PC-3 (cell line): ENCODE measurements at regions not wholly inside any gene's neighbourhood (a gene's known extent, or its start where the extent isn't known, plus 50 kb on each side); places are given as distances from the start of the nearest gene placed in this dataset.

Source experiments
- CTCF ChIP-seq: fragments of 300-600 bp; sonication (generic); conservative IDR thresholded peaks from 2 replicates; pipeline ENCODE4 v1.5.1; 2017; ENCODE audit warnings: antibody characterized with exemption, low read depth, mild to moderate bottlenecking, low read length
- EZH2 ChIP-seq: fragments of 300-600 bp; sonication (generic); IDR thresholded peaks from one replicate; pipeline ENCODE4 v1.6.1; 2017; ENCODE audit warnings: antibody characterized with exemption, mild to moderate bottlenecking, low read length; ENCODE audit not compliant: unreplicated experiment

GRCh38 chr13:62110079-62110478 lies 694.4 kb upstream of the PCDH20 start:
- TF ChIP-seq CTCF (no peak), EZH2 (no peak)
